GM12874 (cell line): ENCODE measurements at regions not wholly inside any gene's neighbourhood (a gene's known extent, or its start where the extent isn't known, plus 50 kb on each side); places are given as distances from the start of the nearest gene placed in this dataset.

Experiments used
- CTCF ChIP-seq: IDR thresholded peaks from 2 replicates; pipeline ENCODE4 v1.5.1; 2011; ENCODE audit warnings: low read depth, mild to moderate bottlenecking, control low read depth, low read length, moderate library complexity; ENCODE audit not compliant: insufficient read depth

GRCh38 chr7:118349604-118350003, 125.1 kb downstream of the ANKRD7 start:
- no peak for TF ChIP-seq CTCF

GRCh38 chr7:118350260-118350659, 125.8 kb downstream of the ANKRD7 start:
- no peak for TF ChIP-seq CTCF

- TF ChIP-seq CTCF, result no peak
Observed at GRCh38 chr7:118352867-118353453, 128.5 kb downstream of the ANKRD7 start.

GRCh38 chr7:118366363-118366762, 141.9 kb downstream of the ANKRD7 start:
- no peak for TF ChIP-seq CTCF

GRCh38 chr7:118368958-118369357, 144.5 kb downstream of the ANKRD7 start:
- no peak for TF ChIP-seq CTCF

GRCh38 chr7:118369987-118370386, 145.5 kb downstream of the ANKRD7 start:
- no peak for TF ChIP-seq CTCF

GRCh38 chr7:118372530-118372929, 148.0 kb downstream of the ANKRD7 start:
- TF ChIP-seq CTCF, result no peak
